GM18868 (cell line): ENCODE measurements at regions not wholly inside any gene's neighbourhood (a gene's known extent, or its start where the extent isn't known, plus 50 kb on each side); places are given as distances from the start of the nearest gene placed in this dataset.

Experiments used
- ATAC-seq: cut with Tn5 transposase; IDR thresholded peaks from one replicate; pipeline ENCODE4 v1.9.1; 2021; ENCODE audit warnings: mild to moderate bottlenecking, moderate library complexity; ENCODE audit not compliant: unreplicated experiment

DNA sequence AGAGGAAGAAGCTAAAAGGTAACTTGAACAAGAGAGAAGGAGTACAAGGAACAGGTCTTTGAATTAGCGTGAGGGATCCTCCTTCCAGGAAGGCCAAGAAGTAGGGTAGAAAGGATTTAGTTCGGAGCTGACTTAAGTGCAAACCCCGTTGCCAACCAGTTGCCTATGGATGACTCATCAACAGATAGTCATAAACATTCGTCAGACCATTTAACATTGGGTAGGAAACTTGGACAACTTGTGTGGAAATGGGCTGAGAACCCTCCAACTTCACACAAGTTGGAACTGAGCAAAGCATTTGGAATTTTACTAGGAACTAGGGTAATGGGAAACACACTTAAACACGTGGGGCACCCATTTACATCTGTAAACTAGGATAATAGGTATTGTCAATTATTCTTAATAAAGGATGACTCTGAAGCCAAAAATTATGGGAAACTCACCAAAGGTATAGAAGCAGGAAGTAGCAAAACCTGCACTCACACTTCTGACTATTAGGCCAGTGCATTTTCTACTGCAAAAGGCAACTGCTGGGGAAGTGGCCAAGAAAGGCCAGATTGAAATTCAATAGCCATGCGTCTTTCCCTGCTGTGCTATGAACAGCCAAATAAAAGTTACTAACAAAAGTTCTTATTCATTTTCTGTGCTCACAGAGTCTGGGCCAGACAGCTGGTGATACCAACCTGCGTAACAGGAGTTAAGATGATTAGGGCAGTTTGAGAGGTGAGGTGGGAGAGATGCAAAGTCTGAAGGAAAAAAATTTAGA lies 174.5 kb upstream of the TMC3 start:
- ATAC-seq: no peak

DNA sequence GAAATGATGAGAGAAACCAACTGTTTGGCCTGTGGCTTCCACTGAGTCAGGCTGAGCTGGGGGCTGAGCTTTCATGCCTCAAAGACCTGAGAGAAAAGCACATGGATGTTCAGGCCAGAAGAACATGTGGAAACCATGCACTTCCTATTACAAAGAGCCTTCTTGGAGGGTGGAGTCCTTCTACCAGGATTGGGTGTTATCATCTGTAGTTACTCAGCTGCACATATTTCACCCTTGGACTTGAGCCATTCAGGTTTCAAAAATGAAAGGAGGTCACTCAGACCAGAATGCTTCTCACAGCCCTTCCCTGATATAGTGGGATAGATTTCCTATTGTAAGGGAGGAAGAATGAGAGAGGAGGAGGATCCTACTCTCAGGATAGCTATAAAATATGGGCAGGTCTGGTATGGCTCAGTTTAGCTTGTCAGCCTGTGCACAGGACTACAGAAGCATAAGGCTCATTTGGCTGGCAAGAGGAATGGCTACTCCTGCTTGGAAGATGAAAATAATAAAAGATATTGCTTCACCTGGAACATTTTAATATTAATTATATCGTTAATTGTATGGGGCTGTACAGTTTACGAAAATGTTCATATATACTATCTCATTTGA lies 173.6 kb upstream of the TMC3 start:
- no peak for ATAC-seq

DNA sequence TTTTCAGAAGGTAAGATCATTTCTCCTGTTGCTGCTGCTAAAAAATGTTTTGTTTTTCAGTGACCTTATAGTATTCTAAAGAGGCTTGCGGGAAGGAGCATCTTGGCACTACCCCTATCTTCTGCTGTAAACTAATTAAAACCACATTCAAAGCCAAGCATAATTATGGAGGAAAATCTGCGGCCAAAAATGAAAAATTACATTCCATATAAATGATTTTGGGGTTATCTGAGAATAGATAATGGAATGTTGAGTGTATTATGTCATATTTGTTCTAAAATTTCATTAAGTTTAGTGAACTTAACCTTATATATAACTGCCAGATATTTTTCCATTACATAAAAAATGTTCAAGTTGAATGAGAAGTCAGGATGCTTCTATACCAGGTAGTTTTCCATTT lies 170.4 kb upstream of the TMC3 start:
- no peak for ATAC-seq

DNA sequence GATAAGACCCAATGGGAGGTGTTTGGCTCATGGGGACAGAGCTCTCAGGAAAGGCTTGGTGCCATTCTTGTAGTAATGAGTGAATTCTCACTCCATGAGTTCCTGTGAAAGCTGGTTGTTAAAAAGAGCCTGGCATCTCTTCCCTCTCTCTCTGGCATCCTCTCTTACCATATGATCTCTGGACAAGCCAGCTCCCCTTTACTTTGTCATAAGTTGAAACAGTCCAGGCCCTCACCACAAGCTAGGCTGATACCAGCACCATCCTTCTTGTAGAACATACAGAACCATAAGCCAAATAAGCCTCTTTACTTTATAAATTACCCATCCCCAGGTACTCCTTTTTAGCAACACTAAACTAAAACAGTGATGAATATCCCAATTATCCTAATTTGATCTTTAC lies 166.9 kb upstream of the TMC3 start:
- no peak for ATAC-seq

DNA sequence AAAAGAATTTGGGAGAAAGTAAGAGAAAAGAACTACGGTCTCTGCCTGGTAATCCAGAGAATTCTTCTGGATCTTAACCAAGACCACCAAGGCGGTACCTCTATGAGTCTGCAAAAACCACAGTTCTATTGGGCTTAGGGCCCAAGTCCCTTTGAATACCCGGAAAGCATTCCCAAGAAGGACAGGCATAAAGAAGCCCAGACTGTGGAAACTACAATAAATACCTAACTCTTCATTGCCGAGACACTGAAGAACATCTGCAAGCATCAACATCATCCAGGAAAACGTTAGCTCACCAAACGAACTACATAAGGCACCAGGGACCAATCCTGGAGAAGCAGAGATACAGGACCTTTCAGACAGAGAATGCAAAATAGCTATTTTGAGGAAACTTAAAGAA lies 162.3 kb upstream of the TMC3 start:
- no peak for ATAC-seq

DNA sequence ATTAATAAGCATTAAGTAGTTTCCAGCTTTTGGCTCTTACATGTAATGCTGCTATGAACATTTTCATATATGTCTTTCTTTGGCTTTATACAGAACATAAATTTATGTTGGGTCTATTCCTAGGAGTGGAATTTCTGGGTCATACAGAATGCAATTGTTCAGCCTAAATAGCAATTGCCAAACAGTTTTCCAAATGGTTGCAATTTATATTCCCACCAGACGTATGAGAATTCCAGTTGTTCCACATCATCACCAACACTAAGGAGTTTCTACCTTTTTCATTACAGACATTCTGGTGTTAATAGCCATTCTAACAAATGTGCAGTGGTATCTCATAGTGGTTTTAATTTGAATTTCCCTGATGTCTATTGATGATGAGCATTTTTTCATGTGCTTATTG lies 160.1 kb upstream of the TMC3 start:
- ATAC-seq: no peak

DNA sequence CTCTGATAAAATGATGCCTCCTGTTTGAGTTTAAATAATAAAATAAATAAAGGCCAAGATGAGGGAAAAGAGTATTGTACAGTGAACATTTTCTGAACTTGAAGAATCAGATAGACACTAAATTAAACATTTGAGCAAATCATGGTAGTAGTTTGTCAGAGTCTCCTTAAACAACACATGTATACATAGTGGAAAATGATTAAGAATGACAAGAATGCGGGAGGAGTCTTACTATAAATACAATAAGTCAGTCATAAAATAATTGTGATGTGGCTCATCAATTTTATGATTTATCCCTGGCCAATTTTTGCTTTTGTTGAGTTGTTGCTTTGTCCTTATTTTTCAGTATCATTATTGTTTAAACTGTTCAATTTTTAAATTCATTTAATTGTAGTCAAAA lies 158.0 kb upstream of the TMC3 start:
- no peak for ATAC-seq

DNA sequence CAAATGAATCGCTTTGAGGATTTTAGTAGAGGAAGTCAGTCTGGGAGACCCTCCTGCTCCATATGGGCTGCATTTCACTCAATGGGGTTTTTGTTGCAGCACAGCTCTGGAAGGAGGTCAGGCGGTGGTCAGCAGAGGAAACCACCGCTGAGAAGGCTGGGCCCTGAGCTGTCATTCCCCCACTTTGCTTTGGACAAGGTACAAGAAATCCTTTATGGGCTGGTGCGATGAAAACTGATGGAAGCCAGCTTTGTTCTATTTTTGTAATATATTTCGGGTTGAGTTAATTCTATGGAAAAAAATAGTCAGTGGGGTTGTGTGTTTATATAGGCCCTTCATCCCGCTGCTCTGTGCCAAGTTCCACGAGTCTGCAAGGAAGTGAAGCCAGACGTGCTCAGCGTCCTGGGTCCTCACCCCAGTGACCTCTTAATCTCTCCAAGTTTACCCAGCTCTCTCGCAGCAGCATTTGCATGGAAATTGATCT lies 157.1 kb upstream of the TMC3 start:
- ATAC-seq: no peak

DNA sequence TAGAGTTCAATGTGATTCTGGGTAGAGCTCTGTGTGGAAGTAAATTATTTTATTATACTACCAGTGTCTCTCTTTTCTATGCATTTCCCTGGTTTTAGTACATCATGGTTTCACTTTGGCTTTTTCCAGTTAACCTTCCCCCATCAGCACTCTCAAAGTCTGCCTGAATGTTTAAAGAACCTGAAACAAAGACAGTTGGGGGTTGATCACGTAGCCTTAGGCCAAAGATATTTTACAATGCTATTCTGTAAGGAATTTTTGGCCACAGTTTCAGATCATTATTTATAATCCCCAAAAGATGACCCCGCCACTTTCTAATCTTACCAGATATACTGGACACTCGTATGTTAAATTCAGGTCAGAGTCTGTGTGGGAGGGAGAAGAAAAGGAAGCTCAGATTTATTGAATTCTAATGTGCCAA lies 156.3 kb upstream of the TMC3 start:
- ATAC-seq: no peak

DNA sequence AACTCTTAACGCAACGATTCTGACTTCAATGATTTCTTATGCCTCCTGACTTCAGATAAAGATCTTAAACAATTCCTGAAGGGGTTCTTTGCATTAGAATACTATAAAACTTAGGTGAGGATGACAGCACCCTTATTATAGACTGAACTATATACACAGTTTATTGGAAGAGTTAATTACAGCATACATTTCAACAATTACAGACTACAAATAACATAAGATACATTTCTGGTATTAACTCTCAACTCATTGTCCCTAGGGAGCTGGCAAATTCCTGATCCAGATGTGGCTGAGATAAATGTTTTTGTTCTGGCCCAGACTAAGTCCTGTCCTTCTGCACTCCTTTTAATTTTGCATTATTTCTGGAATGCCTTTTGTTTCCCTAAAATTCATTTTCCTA lies 155.5 kb upstream of the TMC3 start:
- no peak for ATAC-seq

DNA sequence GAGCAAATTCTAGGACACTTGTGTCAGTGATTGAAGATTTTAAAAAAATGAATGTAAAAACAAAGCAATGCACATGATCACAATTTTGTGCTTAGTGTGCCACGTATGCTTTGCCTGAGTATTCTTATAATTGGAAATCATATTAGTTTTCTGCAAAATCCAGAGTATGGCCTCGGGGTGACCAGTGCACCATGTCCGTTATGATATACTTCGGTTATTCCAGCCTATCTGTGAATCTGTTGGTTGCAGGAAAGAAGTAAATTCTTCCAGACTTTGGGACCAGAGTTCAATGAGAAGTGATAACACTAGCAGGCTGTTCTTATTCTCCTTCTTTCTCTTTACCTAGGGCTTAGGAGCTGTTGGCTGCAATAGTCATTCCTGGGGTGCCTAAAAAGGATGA lies 152.0 kb upstream of the TMC3 start:
- ATAC-seq: no peak

DNA sequence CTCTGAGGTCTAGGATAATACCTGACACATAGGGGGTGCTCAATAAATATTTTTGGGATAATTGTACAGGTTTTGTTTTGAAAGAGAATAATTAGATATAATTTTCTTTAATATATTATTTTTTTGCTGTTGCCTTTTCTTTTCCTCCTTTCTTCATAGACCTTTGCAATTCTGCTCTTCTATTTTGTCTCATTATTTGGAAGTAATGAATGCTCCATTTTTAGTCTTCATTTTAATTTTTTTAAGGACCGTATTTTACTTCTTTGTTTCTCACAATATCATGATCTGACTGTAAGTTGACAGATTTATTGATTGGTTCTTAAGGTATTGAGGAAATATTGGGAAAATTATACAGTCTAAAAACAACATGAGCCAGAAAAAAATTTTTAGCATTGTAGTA lies 150.5 kb upstream of the TMC3 start:
- no peak for ATAC-seq

DNA sequence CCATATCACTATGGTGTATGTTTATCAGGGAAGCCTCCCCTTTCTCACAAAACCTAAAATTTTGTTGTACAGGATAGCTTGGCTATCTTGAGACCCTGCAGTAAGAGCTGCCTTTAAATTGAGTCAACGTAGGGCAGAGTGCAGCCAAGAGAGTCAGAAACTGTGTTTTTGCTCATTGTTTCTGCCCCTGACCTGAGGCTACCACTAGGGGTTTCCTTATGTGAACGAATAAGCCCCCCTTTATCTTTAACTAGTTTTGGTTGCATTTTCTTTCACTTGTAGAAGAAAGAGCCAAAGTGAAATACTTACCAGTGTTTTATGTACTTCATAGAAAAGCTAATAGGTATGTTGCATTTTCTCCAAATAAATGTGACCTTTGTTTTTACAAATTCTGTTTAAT lies 149.9 kb upstream of the TMC3 start:
- no peak for ATAC-seq

DNA sequence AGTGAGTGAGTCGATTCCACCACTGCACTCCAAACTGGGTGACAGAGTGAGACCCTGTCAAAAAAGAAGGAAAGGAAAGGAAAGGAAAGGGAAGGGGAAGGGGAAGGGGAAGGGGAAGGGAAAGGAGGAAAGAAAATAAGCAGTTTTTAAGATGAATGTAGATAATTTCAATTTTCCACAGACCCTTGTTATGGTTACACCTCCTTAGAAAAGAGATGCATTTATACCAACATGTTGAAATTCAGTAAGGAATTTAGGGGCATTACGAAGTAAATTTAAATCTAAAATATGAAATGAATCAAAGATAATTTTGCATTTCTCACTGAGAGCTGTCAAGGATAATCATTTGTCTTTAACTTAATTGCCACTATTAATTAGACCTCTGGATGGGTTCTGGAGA lies 146.5 kb upstream of the TMC3 start:
- no peak for ATAC-seq

DNA sequence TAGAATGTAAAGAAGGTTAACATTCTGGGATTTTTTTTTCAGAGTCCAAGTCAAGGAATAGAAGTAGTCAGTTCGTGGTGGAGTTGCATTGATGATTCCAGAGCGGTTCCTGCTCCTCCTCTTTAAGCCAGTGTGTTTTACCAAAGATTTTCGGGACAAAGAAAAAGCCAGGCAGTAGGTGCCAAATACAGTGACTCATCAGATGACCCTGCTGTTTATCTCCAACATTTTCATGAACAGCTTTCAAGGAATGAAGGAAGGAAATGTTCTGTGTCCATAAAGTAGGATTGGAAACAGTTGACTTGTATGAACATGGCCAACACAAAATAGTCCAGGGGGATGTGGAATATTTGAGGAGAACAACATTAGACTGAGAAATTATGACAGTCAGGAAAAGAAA lies 142.4 kb upstream of the TMC3 start:
- ATAC-seq: no peak

DNA sequence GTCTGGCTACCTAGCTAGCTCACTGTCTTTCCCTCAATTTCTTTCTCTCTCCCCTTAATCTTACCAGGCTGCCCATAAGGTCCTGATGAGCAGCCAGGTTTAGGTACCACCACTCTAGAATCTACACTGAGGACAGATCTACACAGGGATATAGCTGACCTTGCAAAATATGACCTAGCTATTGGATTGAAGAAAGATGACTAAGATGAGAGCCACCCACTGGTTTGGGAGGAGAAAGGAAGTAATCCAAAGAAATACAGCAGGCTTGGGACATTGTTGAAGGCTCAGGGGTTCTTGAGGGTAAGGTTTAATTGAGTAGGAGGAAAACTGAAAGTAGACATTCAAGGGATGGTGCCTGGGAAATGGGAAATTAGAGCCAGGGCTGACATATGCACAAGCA lies 142.0 kb upstream of the TMC3 start:
- no peak for ATAC-seq

DNA sequence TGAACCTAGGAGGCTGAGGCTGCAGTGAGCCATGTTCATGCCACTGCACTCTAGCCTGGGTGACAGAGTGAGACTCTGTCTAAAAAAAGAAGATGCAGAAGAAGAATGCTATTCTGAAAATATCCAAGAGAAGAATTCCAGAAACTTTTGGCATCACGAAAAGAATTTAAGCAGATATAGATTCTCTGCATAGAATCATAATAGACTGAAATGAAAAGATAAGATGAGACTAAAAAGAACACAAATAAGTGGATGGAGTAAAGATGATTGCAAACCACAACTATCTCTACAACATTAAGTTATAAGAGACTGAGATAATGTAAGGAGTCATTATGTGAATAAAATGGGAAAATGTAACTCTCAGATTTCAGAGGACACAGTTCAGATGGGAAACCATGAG lies 140.7 kb upstream of the TMC3 start:
- ATAC-seq: no peak

DNA sequence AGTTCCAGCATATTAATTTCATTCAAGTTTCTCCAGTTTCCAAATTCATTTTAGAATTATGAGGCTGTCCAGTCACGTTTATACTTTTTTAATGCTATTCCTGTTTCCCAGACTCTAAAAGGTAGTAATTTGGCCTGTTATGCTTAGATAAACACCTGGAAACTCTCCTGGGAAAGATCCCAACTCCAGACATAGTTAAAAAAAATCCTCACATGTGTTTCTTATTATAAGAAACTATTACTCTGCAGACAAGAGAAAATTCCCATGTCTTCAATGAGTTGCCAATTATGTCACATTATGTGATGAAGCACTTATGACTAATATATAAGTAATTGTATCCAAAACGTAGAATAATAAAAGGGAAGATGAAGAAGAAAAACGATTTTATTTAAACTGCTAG lies 137.1 kb upstream of the TMC3 start:
- no peak for ATAC-seq

DNA sequence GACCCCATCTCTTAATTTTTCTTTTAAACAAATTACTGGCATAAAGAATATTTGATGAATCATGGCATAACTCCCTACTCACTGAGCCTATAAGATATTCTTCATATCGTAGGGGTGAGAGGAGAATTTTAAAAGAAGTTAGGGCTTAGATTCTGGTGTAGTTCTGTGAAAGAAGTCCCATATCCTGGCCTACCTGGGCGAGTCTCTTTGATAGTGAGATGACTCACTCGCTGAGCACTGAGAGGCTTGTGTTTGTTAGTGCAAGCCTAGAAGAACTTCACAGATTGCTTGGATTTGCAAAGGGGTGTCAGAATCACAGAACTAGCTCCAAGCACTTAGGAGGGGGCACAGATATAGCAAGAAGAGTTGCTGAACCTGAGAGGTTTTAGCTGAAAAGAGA lies 133.8 kb upstream of the TMC3 start:
- ATAC-seq: no peak

DNA sequence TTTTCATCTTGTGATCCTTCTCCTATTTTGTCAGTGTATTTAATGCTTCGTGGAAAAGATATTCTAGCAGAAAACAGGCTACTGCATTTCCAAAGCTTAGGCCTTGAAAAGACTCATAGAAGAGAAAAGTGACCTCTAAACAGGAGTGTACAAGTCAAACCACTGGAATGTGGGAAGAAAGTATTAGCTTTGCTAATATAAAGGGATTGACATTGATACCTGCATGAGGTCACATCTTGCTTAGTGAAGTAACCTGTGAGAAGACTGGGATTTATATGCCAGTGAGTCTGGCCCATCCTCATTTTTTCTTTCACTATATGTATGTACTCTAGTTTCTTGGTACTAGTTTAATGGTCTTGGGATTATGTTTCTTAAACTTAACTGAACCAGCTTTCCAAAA lies 132.9 kb upstream of the TMC3 start:
- no peak for ATAC-seq

DNA sequence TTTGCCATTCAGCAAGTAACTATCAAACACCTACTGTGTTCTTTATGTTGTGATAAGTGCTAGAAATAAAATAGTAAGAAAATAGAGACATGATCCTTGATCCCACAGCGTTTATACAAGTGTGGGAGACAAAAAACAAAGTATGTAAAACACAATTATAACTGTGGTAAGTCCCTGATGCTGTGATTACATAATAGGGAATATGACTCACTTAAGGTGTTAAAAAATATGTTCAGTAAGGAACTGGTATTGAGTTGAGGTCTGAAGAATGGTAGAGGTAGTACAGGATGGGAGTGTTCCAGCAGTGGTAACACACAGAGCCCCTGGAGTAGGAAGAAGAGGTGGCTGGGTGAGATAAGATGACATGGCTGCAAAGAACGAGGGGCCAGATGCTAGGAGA lies 132.1 kb upstream of the TMC3 start:
- ATAC-seq: no peak

DNA sequence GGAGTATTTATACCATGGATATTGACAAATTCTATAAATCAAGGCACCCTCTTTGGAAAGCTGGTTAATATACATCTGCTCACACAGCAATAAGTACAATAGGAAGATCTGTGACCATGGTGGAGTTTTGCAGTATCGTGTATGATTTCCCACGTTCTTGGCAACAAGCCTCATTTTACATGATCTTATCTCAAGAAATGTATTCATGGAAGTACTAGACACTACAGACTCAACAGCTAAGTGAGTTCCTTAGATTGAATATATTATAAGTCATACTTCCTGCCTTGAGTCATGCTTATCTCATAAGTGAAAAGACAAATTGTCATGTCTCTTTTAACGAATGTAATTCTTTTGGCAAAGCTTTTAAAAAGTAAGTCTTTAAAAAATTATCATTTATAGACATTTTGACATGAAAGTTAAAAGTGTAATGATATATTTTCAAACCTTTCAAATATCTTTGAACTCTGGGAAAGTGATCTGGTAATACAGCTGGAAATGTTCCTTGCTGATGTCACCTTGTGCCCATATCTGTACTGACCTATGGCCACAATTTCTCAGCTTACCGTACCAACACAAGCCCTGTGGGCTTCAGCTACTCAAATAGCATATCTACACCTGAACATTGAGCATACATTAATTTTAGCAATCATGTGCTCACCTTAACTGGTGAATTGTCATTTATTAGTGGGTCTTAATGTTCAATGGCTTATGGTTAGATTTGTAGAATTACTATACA lies 130.3 kb upstream of the TMC3 start:
- ATAC-seq: no peak
